Activated T-cell treated with anti-CD3 and anti-CD28 coated beads, Interleukin-2, amount 50 U/mL, for 72 hours (primary cell): ENCODE measurements at regions not wholly inside any gene's neighbourhood (a gene's known extent, or its start where the extent isn't known, plus 50 kb on each side); places are given as distances from the start of the nearest gene placed in this dataset.
"Not testable (repeated sequence)": the region's sequence is repeated elsewhere in the genome, so short reads cannot be mapped to it uniquely, and the experiment has no call there.

Experiments
- ATAC-seq, 2 donors: fragments of 150-1000 bp; cut with Tn5 transposase; replicated peaks in 1 of 2; 2 replicates each; pipeline ENCODE4 v1.10.0; 2021; ENCODE audit warnings: moderate library complexity in 2 of 2, mild to moderate bottlenecking in 1 of 2
- DNase-seq, 2 donors: peaks; one replicate each; pipeline ENCODE4 v3.0.0; 2021 to 2022; ENCODE audit warnings: mixed read lengths in 1 of 2
- H3K27ac Mint-ChIP-seq: one replicate; pipeline ENCODE4 v1.8.0; 2022; ENCODE audit warnings: mild to moderate bottlenecking, moderate library complexity, mixed read lengths
- H3K27me3 Mint-ChIP-seq: one replicate; pipeline ENCODE4 v1.8.0; 2022; ENCODE audit warnings: low read depth, mixed read lengths
- H3K36me3 Mint-ChIP-seq, 2 donors: one replicate each; pipeline ENCODE4 v1.8.0; 2022; ENCODE audit warnings: mixed read lengths in 2 of 2, mild to moderate bottlenecking in 1 of 2; ENCODE audit not compliant: insufficient read depth in 2 of 2
- H3K4me1 Mint-ChIP-seq: one replicate; pipeline ENCODE4 v1.8.0; 2022; ENCODE audit warnings: low read depth, mixed read lengths
- H3K4me3 Mint-ChIP-seq, 2 donors: one replicate each; pipeline ENCODE4 v1.8.0; 2022; ENCODE audit warnings: mild to moderate bottlenecking in 2 of 2, mixed read lengths in 2 of 2, moderate library complexity in 2 of 2
- H3K9me3 Mint-ChIP-seq, 2 donors: one replicate each; pipeline ENCODE4 v1.8.0; 2022; ENCODE audit warnings: mixed read lengths in 2 of 2

- no peak overlapping the region for H3K4me3 Mint-ChIP-seq
- H3K9me3 Mint-ChIP-seq: peaks cover 2 to 3% of the 10 kb centered on the region in 2 donors
- peaks cover 2 to 4% of the 10 kb centered on the region in 2 donors for H3K36me3 Mint-ChIP-seq
- DNase-seq (no peak), ATAC-seq (no peak)
- no peak overlapping the region for H3K27ac Mint-ChIP-seq
- H3K4me1 Mint-ChIP-seq: no peaks in the 10 kb centered on the region
- no peaks in the 10 kb centered on the region for H3K27me3 Mint-ChIP-seq
Measured at GRCh38 chr12:38157933-38158401, 158.6 kb upstream of the ALG10B start.

GRCh38 chr12:38158428-38159091, 158.0 kb upstream of the ALG10B start:
- ATAC-seq (no peak), DNase-seq (no peak)
- Mint-ChIP-seq H3K27ac (no peak overlapping the region), H3K36me3 (peaks cover 2 to 4% of the 10 kb centered on the region in 2 donors), H3K4me1 (no peaks in the 10 kb centered on the region), H3K9me3 (peaks cover 2 to 3% of the 10 kb centered on the region in 2 donors), H3K27me3 (no peaks in the 10 kb centered on the region), H3K4me3 (no peak overlapping the region)

- peaks cover 2 to 8% of the 10 kb centered on the region in 2 donors for H3K36me3 Mint-ChIP-seq
- no peak overlapping the region for H3K4me3 Mint-ChIP-seq
- no peak overlapping the region for H3K27ac Mint-ChIP-seq
- no peaks in the 10 kb centered on the region for H3K4me1 Mint-ChIP-seq
- no peak for DNase-seq
- ATAC-seq: no peak
- H3K27me3 Mint-ChIP-seq: no peaks in the 10 kb centered on the region
- peaks cover 2 to 3% of the 10 kb centered on the region in 2 donors for H3K9me3 Mint-ChIP-seq
Measured at GRCh38 chr12:38159092-38159551, 157.5 kb upstream of the ALG10B start.

- no peak for DNase-seq
- Mint-ChIP-seq H3K9me3 (peaks cover 2 to 3% of the 10 kb centered on the region in 2 donors), H3K27ac (no peak overlapping the region), H3K4me1 (no peaks in the 10 kb centered on the region), H3K27me3 (no peaks in the 10 kb centered on the region), H3K4me3 (no peak overlapping the region), H3K36me3 (peaks cover 2 to 8% of the 10 kb centered on the region in 2 donors)
- ATAC-seq: no peak
Measured at GRCh38 chr12:38159591-38160317, 156.8 kb upstream of the ALG10B start.

GRCh38 chr12:38160318-38161122, 156.1 kb upstream of the ALG10B start:
- Mint-ChIP-seq H3K9me3 (peaks cover 2 to 3% of the 10 kb centered on the region in 2 donors), H3K4me3 (no peak overlapping the region), H3K27me3 (no peaks in the 10 kb centered on the region), H3K4me1 (no peaks in the 10 kb centered on the region), H3K36me3 (peaks cover 2 to 8% of the 10 kb centered on the region in 2 donors), H3K27ac (no peak overlapping the region)
- ATAC-seq (no peak), DNase-seq (no peak)

- H3K27ac Mint-ChIP-seq: no peak overlapping the region
- no peak for DNase-seq
- no peaks in the 10 kb centered on the region for H3K27me3 Mint-ChIP-seq
- no peak overlapping the region for H3K4me3 Mint-ChIP-seq
- ATAC-seq: no peak
- peaks cover 2 to 8% of the 10 kb centered on the region in 2 donors for H3K36me3 Mint-ChIP-seq
- peaks cover 2 to 3% of the 10 kb centered on the region in 2 donors for H3K9me3 Mint-ChIP-seq
- H3K4me1 Mint-ChIP-seq: no peaks in the 10 kb centered on the region
Measured at GRCh38 chr12:38161123-38162000, 155.2 kb upstream of the ALG10B start.

- no peak for DNase-seq
- no peak for ATAC-seq
- Mint-ChIP-seq H3K4me1 (no peaks in the 10 kb centered on the region), H3K27me3 (no peaks in the 10 kb centered on the region), H3K36me3 (peaks cover 2 to 8% of the 10 kb centered on the region in 2 donors), H3K4me3 (no peak overlapping the region), H3K27ac (no peak overlapping the region), H3K9me3 (peaks cover 2 to 3% of the 10 kb centered on the region in 2 donors)
Measured at GRCh38 chr12:38162013-38162412, 154.6 kb upstream of the ALG10B start.

GRCh38 chr12:38162708-38163441, 153.7 kb upstream of the ALG10B start:
- H3K4me3 Mint-ChIP-seq: no peak overlapping the region
- H3K9me3 Mint-ChIP-seq: peaks cover 2 to 3% of the 10 kb centered on the region in 2 donors
- DNase-seq (no peak), ATAC-seq (no peak)
- no peak overlapping the region for H3K27ac Mint-ChIP-seq
- no peaks in the 10 kb centered on the region for H3K4me1 Mint-ChIP-seq
- H3K27me3 Mint-ChIP-seq: no peaks in the 10 kb centered on the region
- peaks cover 2 to 8% of the 10 kb centered on the region in 2 donors for H3K36me3 Mint-ChIP-seq

- Mint-ChIP-seq H3K27me3 (no peaks in the 10 kb centered on the region), H3K4me3 (no peak overlapping the region), H3K27ac (no peak overlapping the region), H3K4me1 (no peaks in the 10 kb centered on the region), H3K36me3 (peaks cover 2 to 8% of the 10 kb centered on the region in 2 donors), H3K9me3 (peaks cover 2 to 3% of the 10 kb centered on the region in 2 donors)
- no peak for ATAC-seq
- DNase-seq: no peak
Measured at GRCh38 chr12:38163442-38163801, 153.2 kb upstream of the ALG10B start.

- DNase-seq (no peak), ATAC-seq (no peak)
- H3K27ac Mint-ChIP-seq: no peak overlapping the region
- no peaks in the 10 kb centered on the region for H3K4me1 Mint-ChIP-seq
- no peaks in the 10 kb centered on the region for H3K27me3 Mint-ChIP-seq
- H3K36me3 Mint-ChIP-seq: peaks cover 2 to 8% of the 10 kb centered on the region in 2 donors
- no peak overlapping the region for H3K4me3 Mint-ChIP-seq
- H3K9me3 Mint-ChIP-seq: peaks cover 2 to 3% of the 10 kb centered on the region in 2 donors
Measured at GRCh38 chr12:38166225-38166624, 150.3 kb upstream of the ALG10B start.

- H3K4me1 Mint-ChIP-seq: no peaks in the 10 kb centered on the region
- ATAC-seq: no peak
- no peaks in the 10 kb centered on the region for H3K36me3 Mint-ChIP-seq
- H3K9me3 Mint-ChIP-seq: peaks cover 0 to 2% of the 10 kb centered on the region in 2 donors
- H3K27me3 Mint-ChIP-seq: no peaks in the 10 kb centered on the region
- no peak overlapping the region for H3K27ac Mint-ChIP-seq
- no peak for DNase-seq
- no peak overlapping the region for H3K4me3 Mint-ChIP-seq
Measured at GRCh38 chr12:38175538-38175937, 141.0 kb upstream of the ALG10B start.

GRCh38 chr12:38183617-38184016, 133.0 kb upstream of the ALG10B start:
- not testable (repeated sequence) for H3K27me3 Mint-ChIP-seq, H3K4me1 Mint-ChIP-seq, ATAC-seq, H3K9me3 Mint-ChIP-seq, H3K36me3 Mint-ChIP-seq, DNase-seq, H3K27ac Mint-ChIP-seq, H3K4me3 Mint-ChIP-seq
